HTR-8/SVneo (cell line): ENCODE measurements at regions not wholly inside any gene's neighbourhood (a gene's known extent, or its start where the extent isn't known, plus 50 kb on each side); places are given as distances from the start of the nearest gene placed in this dataset.
"Not testable (repeated sequence)": the region's sequence is repeated elsewhere in the genome, so short reads cannot be mapped to it uniquely, and the experiment has no call there.

Experiments used
- DNase-seq: peaks from one replicate; pipeline ENCODE4 v3.0.0; 2011; ENCODE audit warnings: low spot score, mixed read lengths; ENCODE audit not compliant: insufficient read length
- FAIRE-seq: peaks from 2 replicates; lab custom pipeline; 2011; peaks lifted over from hg19 to GRCh38; lab: Jason Lieb, UNC

- FAIRE-seq (no peak), DNase-seq (no peak)
Measured at GRCh38 chr7:68587599-68587998, 1010.7 kb upstream of the AUTS2 start.

GRCh38 chr7:68601826-68602225 lies 996.4 kb upstream of the AUTS2 start:
- FAIRE-seq (no peak), DNase-seq (no peak)

- no peak for FAIRE-seq
Measured at GRCh38 chr7:68604541-68604940, 993.7 kb upstream of the AUTS2 start.

GRCh38 chr7:68610701-68611100 lies 987.6 kb upstream of the AUTS2 start:
- FAIRE-seq (no peak), DNase-seq (no peak)

More at GRCh38 chr7:68604541-68604940, 993.7 kb upstream of the AUTS2 start:
- DNase-seq = no peak

GRCh38 chr7:68613405-68613804 lies 984.9 kb upstream of the AUTS2 start:
- FAIRE-seq (no peak), DNase-seq (no peak)

- FAIRE-seq (no peak), DNase-seq (no peak)
Measured at GRCh38 chr7:68613897-68614296, 984.4 kb upstream of the AUTS2 start.

GRCh38 chr7:68619526-68619925 lies 978.7 kb upstream of the AUTS2 start:
- DNase-seq = no peak
- FAIRE-seq = no peak

- no peak for DNase-seq
- no peak for FAIRE-seq
Measured at GRCh38 chr7:68622500-68622899, 975.8 kb upstream of the AUTS2 start.

- no peak for DNase-seq
- FAIRE-seq = no peak
Measured at GRCh38 chr7:68623030-68623429, 975.2 kb upstream of the AUTS2 start.

- DNase-seq (no peak), FAIRE-seq (no peak)
Measured at GRCh38 chr7:68627247-68627864, 970.9 kb upstream of the AUTS2 start.

GRCh38 chr7:68630914-68631313 lies 967.4 kb upstream of the AUTS2 start:
- not testable (repeated sequence) for FAIRE-seq, DNase-seq

- no peak for DNase-seq
- no peak for FAIRE-seq
Measured at GRCh38 chr7:68640103-68640502, 958.2 kb upstream of the AUTS2 start.

- DNase-seq (no peak), FAIRE-seq (no peak)
Measured at GRCh38 chr7:68642727-68643126, 955.5 kb upstream of the AUTS2 start.

- DNase-seq = no peak
- no peak for FAIRE-seq
Measured at GRCh38 chr7:68663392-68663791, 934.9 kb upstream of the AUTS2 start.

GRCh38 chr7:68671046-68671445 lies 927.2 kb upstream of the AUTS2 start:
- DNase-seq (no peak), FAIRE-seq (no peak)

- FAIRE-seq = no peak
- no peak for DNase-seq
Measured at GRCh38 chr7:68671671-68672070, 926.6 kb upstream of the AUTS2 start.

- no peak for FAIRE-seq
- no peak for DNase-seq
Measured at GRCh38 chr7:68674826-68675225, 923.4 kb upstream of the AUTS2 start.

- FAIRE-seq = no peak
- DNase-seq = no peak
Measured at GRCh38 chr7:68676813-68677535, 921.3 kb upstream of the AUTS2 start.

GRCh38 chr7:68678196-68678595 lies 920.1 kb upstream of the AUTS2 start:
- DNase-seq = no peak
- no peak for FAIRE-seq

- DNase-seq = no peak
- FAIRE-seq = no peak
Measured at GRCh38 chr7:68679459-68680234, 918.6 kb upstream of the AUTS2 start.

- FAIRE-seq (no peak), DNase-seq (no peak)
Measured at GRCh38 chr7:68680235-68680872, 917.9 kb upstream of the AUTS2 start.
